ENCODE measurements at regions not wholly inside any gene's neighbourhood (a gene's known extent, or its start where the extent isn't known, plus 50 kb on each side); places are given as distances from the start of the nearest gene placed in this dataset.

GRCh38 chr11:115700496-115700895 is 196.3 kb upstream of the CADM1 start:
- no peak for DNase-seq (ENCODE audit: low read depth in 2 of 2)

GRCh38 chr11:115699733-115700132 is 195.5 kb upstream of the CADM1 start:
- DNase-seq (ENCODE audit: low read depth in 2 of 2) = no peak

- no peak for DNase-seq (ENCODE audit: low read depth in 2 of 2)
Observed at GRCh38 chr11:115699326-115699725, 195.1 kb upstream of the CADM1 start.

- DNase-seq (ENCODE audit: low read depth in 2 of 2) = no peak
Observed at GRCh38 chr11:115698243-115698642, 194.0 kb upstream of the CADM1 start.

- no peak for DNase-seq (ENCODE audit: low read depth in 2 of 2)
Observed at GRCh38 chr11:115696563-115696962, 192.3 kb upstream of the CADM1 start.

- no peak for DNase-seq (ENCODE audit: low read depth in 2 of 2)
Observed at GRCh38 chr11:115695677-115696364, 191.6 kb upstream of the CADM1 start.

DNA sequence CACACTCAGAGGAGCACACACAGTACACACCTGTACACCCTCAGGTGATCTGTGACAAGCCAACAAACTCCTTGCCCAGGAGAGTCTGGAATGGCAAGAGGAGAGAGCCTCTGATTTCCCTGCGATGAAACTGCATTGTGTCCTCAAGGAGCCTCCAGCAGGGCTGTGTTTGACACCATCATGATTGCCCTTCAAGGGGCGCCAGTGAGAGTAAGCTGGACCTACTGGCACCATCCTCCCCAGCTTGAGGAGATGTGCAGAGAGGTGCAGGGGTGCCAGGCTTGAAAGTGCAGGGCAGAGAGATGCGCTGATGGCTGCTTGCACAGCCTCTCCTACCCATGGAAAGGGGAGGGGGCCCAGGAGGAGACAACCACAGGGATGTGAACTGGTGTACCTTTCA is 188.8 kb upstream of the CADM1 start:
- no peak for DNase-seq (ENCODE audit: low read depth in 2 of 2)

DNA sequence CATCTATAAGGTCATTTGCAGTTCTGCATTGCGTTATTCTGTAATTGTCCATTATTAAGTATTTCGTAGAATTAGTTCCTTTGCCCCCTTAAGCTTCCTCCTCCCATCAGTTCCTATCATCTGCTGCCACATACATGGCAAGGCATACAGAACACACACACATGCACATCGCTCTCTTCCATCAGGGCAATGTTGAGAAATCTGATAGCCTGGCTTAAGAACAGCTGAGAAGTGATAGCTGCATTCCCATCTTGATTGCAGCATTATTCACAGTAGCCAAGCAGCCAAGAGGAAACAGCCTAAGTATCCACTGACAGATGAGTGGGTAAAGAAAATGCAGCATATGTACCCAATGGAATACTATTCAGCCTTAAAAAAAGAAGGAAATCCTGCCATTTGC is 186.8 kb upstream of the CADM1 start:
- no peak for DNase-seq (ENCODE audit: low read depth in 2 of 2)

DNA sequence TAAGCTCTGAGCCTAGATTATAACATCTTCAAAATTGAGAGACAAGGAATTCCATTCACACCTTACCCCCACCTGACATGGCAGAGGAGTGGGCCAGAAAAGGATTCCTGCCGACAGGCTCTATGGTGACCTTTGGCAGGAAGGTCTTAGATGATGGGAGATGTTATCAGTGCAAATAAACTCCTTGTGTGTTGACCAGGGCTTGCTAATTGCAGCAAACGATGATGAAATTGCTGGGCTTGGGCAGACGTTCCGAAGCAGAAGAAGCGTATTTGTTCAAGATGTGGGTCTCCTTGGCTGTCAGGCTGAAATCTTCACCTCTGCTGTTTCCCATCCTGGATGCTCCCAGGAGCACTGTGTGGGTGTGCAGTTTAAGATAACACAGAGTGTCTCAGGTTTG is 183.7 kb upstream of the CADM1 start:
- no peak for DNase-seq (ENCODE audit: low read depth in 2 of 2)

DNA sequence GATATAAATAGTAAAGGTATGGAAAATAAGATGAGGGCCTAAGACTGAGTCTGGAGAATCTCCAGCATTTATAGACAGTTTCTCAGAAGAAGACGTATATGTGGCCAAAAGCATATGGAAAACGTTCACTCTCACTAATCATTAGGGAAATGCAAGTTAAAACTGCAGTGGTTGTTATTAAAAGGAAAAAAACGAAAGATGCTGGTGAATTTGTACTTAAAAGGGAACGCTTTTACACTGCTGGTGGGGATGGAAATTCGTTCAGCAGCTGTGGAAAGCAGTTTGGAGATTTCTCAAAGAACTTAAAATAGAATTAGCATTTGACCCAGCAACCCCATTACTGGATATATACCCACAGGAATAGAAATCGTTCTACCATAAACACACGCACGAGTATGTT is 180.5 kb upstream of the CADM1 start:
- no peak for DNase-seq (ENCODE audit: low read depth in 2 of 2)

GRCh38 chr11:115684135-115684534 is 179.9 kb upstream of the CADM1 start:
- no peak for DNase-seq (ENCODE audit: low read depth in 2 of 2)

DNA sequence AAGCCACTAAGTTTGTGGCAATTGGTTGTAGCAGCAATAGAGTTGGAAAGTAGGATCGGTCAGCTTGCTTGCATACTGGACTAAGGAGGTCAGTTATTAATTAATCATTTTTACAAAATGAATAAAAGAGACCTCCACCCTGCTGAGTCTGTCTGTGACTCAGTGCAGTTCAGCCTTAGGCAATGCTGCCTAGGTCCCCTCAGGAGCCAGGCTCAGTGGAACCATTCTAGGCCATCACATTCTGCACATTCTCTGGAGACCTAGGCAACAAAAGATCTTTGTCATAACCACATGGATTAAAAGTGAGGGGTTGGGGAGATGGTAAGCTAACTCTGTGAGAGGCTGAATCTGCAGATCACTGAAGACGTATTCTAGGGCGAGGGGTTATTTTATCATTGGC is 178.7 kb upstream of the CADM1 start:
- DNase-seq (ENCODE audit: low read depth in 2 of 2) = no peak

DNA sequence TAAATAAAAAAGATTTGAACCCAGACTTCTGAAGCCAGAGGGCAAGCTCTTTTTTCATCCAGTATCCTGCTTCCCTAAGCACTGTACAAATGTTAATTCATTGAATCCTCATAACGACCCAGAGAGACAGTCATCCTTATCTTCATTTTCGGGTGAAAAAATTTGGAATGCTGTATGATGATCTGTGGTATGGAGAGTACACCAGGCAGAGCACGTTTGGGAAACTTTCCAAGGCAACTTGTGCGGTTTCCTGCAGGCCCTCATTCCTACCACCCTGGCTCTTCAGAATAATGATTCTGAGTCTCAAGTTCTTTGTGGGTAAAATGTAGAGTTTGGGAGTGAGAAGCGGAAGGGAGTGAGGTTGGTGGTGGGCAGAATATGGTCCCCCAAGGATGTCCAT is 177.9 kb upstream of the CADM1 start:
- no peak for DNase-seq (ENCODE audit: low read depth in 2 of 2)

GRCh38 chr11:115679945-115680344 is 175.7 kb upstream of the CADM1 start:
- no peak for DNase-seq (ENCODE audit: low read depth in 2 of 2)

DNA sequence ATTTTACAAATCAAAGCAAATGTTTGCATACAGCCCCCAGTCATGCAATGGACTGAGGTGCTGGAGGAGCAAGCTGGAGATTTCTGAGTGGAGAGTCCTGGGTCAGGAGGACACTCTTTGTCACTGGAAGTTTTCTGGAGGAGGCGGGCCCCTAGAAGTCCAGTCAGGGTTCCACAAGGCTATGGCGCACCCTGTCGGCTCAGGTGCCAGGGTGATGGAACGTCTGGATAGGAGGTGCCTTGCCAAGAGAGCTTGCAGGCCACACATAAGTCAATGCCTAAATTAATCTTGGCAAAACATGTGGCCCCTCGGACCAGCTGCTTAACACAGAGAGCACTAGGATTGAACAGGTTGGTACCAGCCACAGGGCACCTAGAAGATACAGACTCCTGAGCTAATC is 174.7 kb upstream of the CADM1 start:
- DNase-seq (ENCODE audit: low read depth in 2 of 2) = no peak

- DNase-seq (ENCODE audit: low read depth in 2 of 2) = no peak
Observed at GRCh38 chr11:115677190-115677589, 173.0 kb upstream of the CADM1 start.

DNA sequence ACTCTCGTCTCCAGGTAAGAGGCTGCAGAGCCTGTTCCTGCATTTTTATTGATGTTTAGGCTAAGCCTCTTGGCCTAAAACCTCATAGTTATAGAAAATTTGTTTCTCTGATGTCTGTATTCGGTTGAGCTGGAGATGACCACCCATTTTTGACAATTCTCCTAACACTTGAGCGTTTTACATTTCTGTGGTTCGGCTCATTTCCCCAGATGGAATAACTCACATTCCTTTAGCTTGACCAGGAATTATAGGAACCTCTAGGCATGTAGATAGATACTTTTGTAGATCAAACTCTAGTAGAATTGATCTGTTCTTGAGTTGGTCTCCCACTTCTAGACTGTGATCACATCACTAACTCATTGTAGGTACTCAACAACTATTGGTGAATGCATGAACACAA is 172.6 kb upstream of the CADM1 start:
- DNase-seq (ENCODE audit: low read depth in 2 of 2) = no peak

- no peak for DNase-seq (ENCODE audit: low read depth in 2 of 2)
Observed at GRCh38 chr11:115676206-115676605, 172.0 kb upstream of the CADM1 start.

- no peak for DNase-seq (ENCODE audit: low read depth in 2 of 2)
Observed at GRCh38 chr11:115674937-115675544, 170.8 kb upstream of the CADM1 start.

DNA sequence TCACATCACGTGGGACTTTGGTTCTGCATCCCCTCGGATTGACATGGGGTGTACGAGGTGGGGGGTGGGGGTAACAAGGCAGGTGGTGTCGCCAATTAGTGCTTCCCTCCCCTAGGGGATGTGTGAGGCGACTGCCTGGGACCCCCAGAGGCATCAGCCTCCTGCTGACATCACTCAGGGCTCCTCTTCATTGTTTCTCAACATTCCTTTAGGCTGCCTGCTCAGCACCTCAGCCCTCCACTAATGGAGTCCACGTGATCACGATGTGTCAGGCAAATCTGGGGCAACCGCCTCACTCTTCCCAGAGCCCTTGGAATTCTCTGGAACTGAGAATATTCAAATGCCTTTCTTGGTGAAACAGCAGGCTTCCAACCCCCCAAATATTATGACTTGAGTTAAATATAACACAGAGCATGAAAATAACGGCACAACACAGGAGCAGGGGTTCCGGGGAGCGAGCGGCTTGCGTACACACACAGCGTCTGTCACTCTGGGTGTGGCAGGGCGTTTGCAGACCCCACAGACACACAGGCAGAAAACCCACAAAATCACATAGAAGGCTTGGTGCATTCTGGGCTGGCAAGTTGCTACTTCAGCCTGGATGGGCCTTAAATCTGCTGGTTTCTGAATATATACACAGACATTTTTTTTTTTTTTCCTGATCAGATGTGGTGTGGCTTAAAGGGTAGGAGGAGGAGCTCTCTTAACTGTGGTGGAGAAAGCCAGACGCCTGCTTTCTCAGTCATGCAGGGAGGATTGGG is 170.1 kb upstream of the CADM1 start:
- DNase-seq (ENCODE audit: low read depth in 2 of 2) = no peak

DNA sequence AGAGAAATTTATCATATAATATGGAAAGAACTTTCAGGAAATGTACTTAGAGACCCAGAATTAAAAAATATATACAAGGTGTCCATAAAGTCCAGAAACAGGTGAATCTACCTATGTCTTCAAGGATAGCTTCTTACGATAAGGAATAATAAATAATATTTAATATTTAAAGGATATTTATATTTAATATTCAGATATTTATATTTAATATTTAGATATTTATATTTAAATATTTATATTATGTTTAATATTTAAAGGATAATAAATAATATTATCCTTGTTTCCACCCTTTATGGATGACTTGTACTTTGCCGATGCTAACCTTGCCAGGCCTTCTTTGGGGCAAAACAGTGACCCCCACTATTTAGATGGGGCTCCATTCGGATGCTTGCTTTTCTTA is 169.5 kb upstream of the CADM1 start:
- DNase-seq (ENCODE audit: low read depth in 2 of 2) = no peak

GRCh38 chr11:115672999-115673411 is 168.8 kb upstream of the CADM1 start:
- no peak for DNase-seq (ENCODE audit: low read depth in 2 of 2)

DNA sequence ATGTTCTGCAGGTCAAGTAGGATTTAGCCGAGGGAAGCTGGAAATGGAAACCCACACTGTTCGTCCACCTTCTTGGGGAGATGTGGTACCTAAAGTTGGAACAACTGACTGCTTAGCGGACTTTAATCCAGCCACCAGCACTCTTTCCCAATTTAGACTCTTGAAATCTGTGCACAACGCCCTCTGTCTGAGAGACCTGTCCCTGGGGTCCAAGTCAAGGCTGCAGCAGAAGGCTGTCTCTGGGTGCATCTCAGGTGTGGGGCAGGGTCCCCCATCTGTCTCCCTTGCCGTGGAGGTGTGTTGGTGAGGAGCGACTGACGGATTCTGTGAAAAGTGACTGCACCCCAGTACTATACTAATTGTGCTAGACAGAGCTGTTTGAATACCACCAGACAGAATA is 168.2 kb upstream of the CADM1 start:
- no peak for DNase-seq (ENCODE audit: low read depth in 2 of 2)

Data from stimulated activated CD4-positive, alpha-beta T cell treated with anti-CD3 and anti-CD28 coated beads, Interleukin-1b, Interleukin-23, amount 100 ng/mL, for 4 hours (primary cell).